Loucy (cell line): ENCODE measurements at regions not wholly inside any gene's neighbourhood (a gene's known extent, or its start where the extent isn't known, plus 50 kb on each side); places are given as distances from the start of the nearest gene placed in this dataset.

ENCODE experiments used
- H2AFZ ChIP-seq: fragments of 200-600 bp; sonication (generic); 2 replicates; pipeline ENCODE4 v1.6.0; 2016; ENCODE audit warnings: antibody characterized with exemption, mild to moderate bottlenecking, low read length, moderate library complexity
- H3F3A ChIP-seq: fragments of 200-600 bp; 2 replicates; pipeline ENCODE4 v1.6.0; 2016; ENCODE audit warnings: antibody characterized with exemption, low read depth, mild to moderate bottlenecking
- H3K27me3 ChIP-seq: fragments of 200-600 bp; sonication (generic); 2 replicates; pipeline ENCODE4 v1.6.1; 2014; ENCODE audit warnings: low read length, mild to moderate bottlenecking; ENCODE audit not compliant: insufficient read depth, poor library complexity, severe bottlenecking
- H3K36me3 ChIP-seq: fragments of 200-600 bp; sonication (generic); 2 replicates; pipeline ENCODE4 v1.6.1; 2016; ENCODE audit warnings: low read length; ENCODE audit not compliant: insufficient read depth
- H3K4me1 ChIP-seq: fragments of 200-600 bp; sonication (generic); 2 replicates; pipeline ENCODE4 v1.5.1; 2014; ENCODE audit warnings: low read length, mild to moderate bottlenecking; ENCODE audit not compliant: insufficient read depth, poor library complexity, severe bottlenecking
- H3K4me2 ChIP-seq: fragments of 200-600 bp; sonication (generic); 2 replicates; pipeline ENCODE4 v1.6.0; 2014; ENCODE audit warnings: antibody characterized with exemption, low read length, low read depth, mild to moderate bottlenecking; ENCODE audit not compliant: poor library complexity, severe bottlenecking
- H3K4me3 ChIP-seq: fragments of 200-600 bp; sonication (generic); 2 replicates; pipeline ENCODE4 v1.5.1; 2014; ENCODE audit warnings: low read length, mild to moderate bottlenecking, mixed read lengths; ENCODE audit not compliant: poor library complexity, severe bottlenecking
- H3K79me2 ChIP-seq: fragments of 200-600 bp; sonication (generic); 2 replicates; pipeline ENCODE4 v1.6.1; 2014; ENCODE audit warnings: low read length; ENCODE audit not compliant: insufficient read depth
- H3K9ac ChIP-seq: fragments of 200-600 bp; sonication (generic); 2 replicates; pipeline ENCODE4 v1.6.0; 2014; ENCODE audit warnings: mild to moderate bottlenecking, low read depth, low read length, moderate library complexity; ENCODE audit not compliant: poor library complexity, severe bottlenecking
- H3K9me2 ChIP-seq: fragments of 200-600 bp; sonication (generic); replicated peaks from 2 replicates; pipeline ENCODE4 v1.6.1; 2016; ENCODE audit warnings: low read depth, low read length, mixed read lengths
- H3K9me3 ChIP-seq: fragments of 200-600 bp; sonication (generic); 2 replicates; pipeline ENCODE4 v1.6.1; 2014; ENCODE audit warnings: mild to moderate bottlenecking, antibody characterized with exemption, low read length, low read depth; ENCODE audit not compliant: insufficient read depth
- H4K20me1 ChIP-seq: fragments of 200-600 bp; sonication (generic); 2 replicates; pipeline ENCODE4 v1.6.0; 2014; ENCODE audit warnings: antibody characterized with exemption, low read length, mild to moderate bottlenecking; ENCODE audit not compliant: insufficient read depth, poor library complexity, severe bottlenecking
- CTCF ChIP-seq: fragments of 200-600 bp; sonication (generic); conservative IDR thresholded peaks from 2 replicates; pipeline ENCODE4 v1.5.1; 2014; ENCODE audit warnings: mild to moderate bottlenecking, antibody characterized with exemption, low read length
- EZH2phosphoT487 ChIP-seq: fragments of 200-600 bp; IDR thresholded peaks from 2 replicates; pipeline ENCODE4 v1.6.1; 2018; ENCODE audit warnings: antibody characterized with exemption, mild to moderate bottlenecking, moderate library complexity, borderline replicate concordance

GRCh38 chr20:1845163-1845523 lies 50.1 kb upstream of the SIRPA start:
- H3K4me3 ChIP-seq = no peak overlapping the region
- H3K4me2 ChIP-seq = no peak overlapping the region
- H3K9ac ChIP-seq = no peak overlapping the region
- H3K79me2 ChIP-seq = no peaks in the 10 kb centered on the region
- H2AFZ ChIP-seq = no peak overlapping the region
- no peaks in the 10 kb centered on the region for H3K9me2 ChIP-seq
- no peaks in the 10 kb centered on the region for H3K36me3 ChIP-seq
- no peaks in the 10 kb centered on the region for H3K27me3 ChIP-seq
- no peaks in the 10 kb centered on the region for H3K9me3 ChIP-seq
- no peak for TF ChIP-seq CTCF
- no peak for TF ChIP-seq EZH2phosphoT487
- no peaks in the 10 kb centered on the region for H4K20me1 ChIP-seq
- H3K4me1 ChIP-seq = peaks cover 2% of the 10 kb centered on the region
- no peaks in the 10 kb centered on the region for H3F3A ChIP-seq

- no peak overlapping the region for H3K9ac ChIP-seq
- no peaks in the 10 kb centered on the region for H3F3A ChIP-seq
- H3K36me3 ChIP-seq = no peaks in the 10 kb centered on the region
- H2AFZ ChIP-seq = no peak overlapping the region
- no peaks in the 10 kb centered on the region for H3K9me3 ChIP-seq
- H4K20me1 ChIP-seq = no peaks in the 10 kb centered on the region
- no peak overlapping the region for H3K4me3 ChIP-seq
- no peaks in the 10 kb centered on the region for H3K79me2 ChIP-seq
- H3K27me3 ChIP-seq = no peaks in the 10 kb centered on the region
- no peak for TF ChIP-seq EZH2phosphoT487
- TF ChIP-seq CTCF = no peak
- no peak overlapping the region for H3K4me2 ChIP-seq
- no peaks in the 10 kb centered on the region for H3K4me1 ChIP-seq
- H3K9me2 ChIP-seq = no peaks in the 10 kb centered on the region
Observed at GRCh38 chr20:1844325-1845162, 50.7 kb upstream of the SIRPA start.

- Histone ChIP-seq H3K36me3 (no peaks in the 10 kb centered on the region), H3K9me3 (no peaks in the 10 kb centered on the region), H2AFZ (no peak overlapping the region), H3K4me2 (no peak overlapping the region), H3K4me1 (peaks cover 4% of the 10 kb centered on the region), H3K27me3 (no peaks in the 10 kb centered on the region), H3K4me3 (no peak overlapping the region), H3F3A (no peaks in the 10 kb centered on the region), H3K9ac (no peak overlapping the region), H3K79me2 (no peaks in the 10 kb centered on the region), H3K9me2 (no peaks in the 10 kb centered on the region), H4K20me1 (no peaks in the 10 kb centered on the region)
- TF ChIP-seq CTCF (no peak), EZH2phosphoT487 (no peak)
Observed at GRCh38 chr20:1842281-1842680, 52.9 kb upstream of the SIRPA start.
